GM12891 (cell line): ENCODE measurements at regions not wholly inside any gene's neighbourhood (a gene's known extent, or its start where the extent isn't known, plus 50 kb on each side); places are given as distances from the start of the nearest gene placed in this dataset.

Source experiments
- PAX5 ChIP-seq: IDR thresholded peaks from 2 replicates; pipeline ENCODE4 v1.6.1; 2011; ENCODE audit warnings: low read length, moderate library complexity, mild to moderate bottlenecking; ENCODE audit not compliant: insufficient read depth, severe bottlenecking
- POLR2A ChIP-seq: IDR thresholded peaks from 2 replicates; pipeline ENCODE4 v1.6.1; 2011; ENCODE audit warnings: low read depth, low read length, control low read depth
- POLR2AphosphoS5 ChIP-seq: IDR thresholded peaks from 2 replicates; pipeline ENCODE4 v1.6.1; 2011; ENCODE audit warnings: low read depth, low read length, control low read depth
- SPI1 ChIP-seq: IDR thresholded peaks from 2 replicates; pipeline ENCODE4 v1.6.1; 2011; ENCODE audit warnings: low read depth, low read length, control low read depth
- TAF1 ChIP-seq: IDR thresholded peaks from 2 replicates; pipeline ENCODE4 v1.6.1; 2011; ENCODE audit warnings: low read depth, low read length, control low read depth

DNA sequence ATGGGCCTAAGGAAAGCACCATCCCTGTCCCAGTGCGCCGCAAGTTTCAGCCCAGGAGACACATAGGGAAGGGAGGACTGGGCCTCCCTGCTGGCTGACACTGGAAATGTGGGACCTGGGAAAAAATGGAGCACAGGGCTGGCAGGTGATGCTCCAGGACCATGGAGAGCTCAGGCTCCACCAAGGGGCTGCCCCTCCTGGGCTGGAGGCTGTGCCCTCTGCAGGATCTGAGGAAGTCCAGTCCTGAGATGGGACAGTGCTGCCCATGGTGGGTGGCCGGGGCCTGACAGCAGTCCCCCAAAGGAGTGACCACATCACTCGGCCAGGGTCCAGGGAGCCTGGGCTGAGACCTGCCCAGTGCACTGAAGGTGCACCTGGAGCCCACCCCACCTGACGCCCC, 108.6 kb upstream of the TEKT4 start:
- TF ChIP-seq POLR2A = no peak
- TF ChIP-seq POLR2AphosphoS5 = no peak
- no peak for TF ChIP-seq TAF1
- no peak for TF ChIP-seq SPI1
- no peak for TF ChIP-seq PAX5
